Keratinocyte (primary cell): ENCODE measurements at regions not wholly inside any gene's neighbourhood (a gene's known extent, or its start where the extent isn't known, plus 50 kb on each side); places are given as distances from the start of the nearest gene placed in this dataset.

Source experiments
- DNase-seq: peaks from one replicate; pipeline ENCODE4 v3.0.0-alpha.2; 2011; ENCODE audit warnings: low read depth, missing footprints, low spot score
- FAIRE-seq: peaks from 2 replicates; lab custom pipeline; 2011; peaks lifted over from hg19 to GRCh38; lab: Jason Lieb, UNC
- H2AFZ ChIP-seq: 2 replicates; pipeline ENCODE4 v1.6.0; 2012; ENCODE audit warnings: low read length, control low read depth, inconsistent platforms; ENCODE audit not compliant: control insufficient read depth
- H3K27ac ChIP-seq: 2 replicates; pipeline ENCODE4 v1.5.1; 2011; ENCODE audit warnings: low read length; ENCODE audit not compliant: control insufficient read depth, insufficient read depth
- H3K27me3 ChIP-seq: 3 replicates; pipeline ENCODE4 v1.6.0; 2011; ENCODE audit warnings: low read length; ENCODE audit not compliant: control insufficient read depth, insufficient read depth; ENCODE audit errors: extremely low read depth
- H3K36me3 ChIP-seq, 2 experiments: 2 replicates in 1 of 2; 3 replicates in 1 of 2; pipeline ENCODE4 v1.5.1; 2011; ENCODE audit warnings: low read length in 2 of 2, mild to moderate bottlenecking in 1 of 2; ENCODE audit not compliant: control insufficient read depth in 2 of 2, insufficient read depth in 2 of 2; ENCODE audit errors: extremely low read depth in 1 of 2
- H3K4me1 ChIP-seq: 3 replicates; pipeline ENCODE4 v1.5.1; 2011; ENCODE audit warnings: low read length; ENCODE audit not compliant: control insufficient read depth, insufficient read depth; ENCODE audit errors: extremely low read depth
- H3K4me2 ChIP-seq: 3 replicates; pipeline ENCODE4 v1.6.0; 2011; ENCODE audit warnings: low read depth, low read length; ENCODE audit not compliant: control insufficient read depth, insufficient read depth; ENCODE audit errors: extremely low read depth
- H3K4me3 ChIP-seq, 3 experiments: fragments of 200-600 bp in 1 of 3; sonication (generic) in 1 of 3; 2 replicates in 2 of 3; 3 replicates in 1 of 3; pipeline ENCODE4 v1.5.1; 2011 to 2016; ENCODE audit warnings: low read length in 3 of 3, mild to moderate bottlenecking in 3 of 3, control low read depth in 2 of 3, inconsistent platforms in 1 of 3, low read depth in 1 of 3, mixed read lengths in 1 of 3, mixed run types in 1 of 3, moderate library complexity in 1 of 3; ENCODE audit not compliant: control insufficient read depth in 2 of 3, insufficient read depth in 2 of 3; ENCODE audit errors: extremely low read depth in 1 of 3
- H3K79me2 ChIP-seq: 2 replicates; pipeline ENCODE4 v1.6.0; 2012; ENCODE audit warnings: low read length; ENCODE audit not compliant: control insufficient read depth, insufficient read depth
- H3K9ac ChIP-seq: 3 replicates; pipeline ENCODE4 v1.6.0; 2011; ENCODE audit warnings: low read length; ENCODE audit not compliant: control insufficient read depth, insufficient read depth; ENCODE audit errors: extremely low read depth
- H3K9me1 ChIP-seq: 3 replicates; pipeline ENCODE4 v1.6.0; 2011; ENCODE audit warnings: low read length; ENCODE audit not compliant: control insufficient read depth, insufficient read depth; ENCODE audit errors: extremely low read depth
- H3K9me3 ChIP-seq: 2 replicates; pipeline ENCODE4 v1.5.1; 2012; ENCODE audit warnings: low read depth, low read length; ENCODE audit not compliant: control insufficient read depth
- H4K20me1 ChIP-seq: 3 replicates; pipeline ENCODE4 v1.6.0; 2011; ENCODE audit warnings: low read length; ENCODE audit not compliant: control insufficient read depth, insufficient read depth; ENCODE audit errors: extremely low read depth
- EZH2 ChIP-seq: IDR thresholded peaks from one replicate; pipeline ENCODE4 v1.6.1; 2012; ENCODE audit warnings: inconsistent platforms, mild to moderate bottlenecking, low read length, moderate library complexity
- dilution Hi-C: fragments of 300-500 bp; cut with MboI; formaldehyde crosslinking; loops from one replicate; pipeline ENCODE4 v1.7.0; 2020; ENCODE audit warnings: low sequenced_read_pairs; ENCODE audit not compliant: extremely low pct_ligation_motif_present
- TF ChIP-seq, protein P1 (sequence below), 3 experiments: IDR thresholded peaks in 1 of 3; conservative IDR thresholded peaks in 1 of 3; optimal IDR thresholded peaks in 1 of 3; 2 replicates in 2 of 3; 3 replicates in 1 of 3; pipeline versions ENCODE3 to v1.5.1; 2011; ENCODE audit warnings: low read length in 3 of 3, mild to moderate bottlenecking in 3 of 3, moderate library complexity in 2 of 3, control low read depth in 1 of 3, inconsistent platforms in 1 of 3; ENCODE audit not compliant: insufficient read depth in 2 of 3; ENCODE audit errors: extremely low read depth in 1 of 3

DNA sequence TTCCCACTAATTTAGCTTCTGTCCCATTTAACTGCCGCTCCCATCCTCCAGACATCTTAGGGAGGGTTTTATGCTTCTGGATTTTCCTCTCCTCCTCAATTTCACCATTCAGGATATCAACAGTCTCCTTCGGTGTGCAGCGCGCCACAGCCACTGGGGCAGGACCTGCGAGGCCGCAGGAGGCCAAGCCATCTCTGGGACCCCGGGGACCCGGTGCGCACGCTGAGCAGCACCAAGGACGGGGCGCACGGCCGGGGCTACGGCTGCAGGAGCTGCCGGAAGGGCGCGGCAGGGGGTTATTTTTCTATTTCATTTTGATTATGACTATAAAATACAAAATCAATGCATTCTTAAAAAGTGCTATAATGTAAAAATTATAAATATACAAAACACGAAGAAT is 1238.4 kb upstream of the NCAM2 start:
- TF ChIP-seq, protein P1, sequence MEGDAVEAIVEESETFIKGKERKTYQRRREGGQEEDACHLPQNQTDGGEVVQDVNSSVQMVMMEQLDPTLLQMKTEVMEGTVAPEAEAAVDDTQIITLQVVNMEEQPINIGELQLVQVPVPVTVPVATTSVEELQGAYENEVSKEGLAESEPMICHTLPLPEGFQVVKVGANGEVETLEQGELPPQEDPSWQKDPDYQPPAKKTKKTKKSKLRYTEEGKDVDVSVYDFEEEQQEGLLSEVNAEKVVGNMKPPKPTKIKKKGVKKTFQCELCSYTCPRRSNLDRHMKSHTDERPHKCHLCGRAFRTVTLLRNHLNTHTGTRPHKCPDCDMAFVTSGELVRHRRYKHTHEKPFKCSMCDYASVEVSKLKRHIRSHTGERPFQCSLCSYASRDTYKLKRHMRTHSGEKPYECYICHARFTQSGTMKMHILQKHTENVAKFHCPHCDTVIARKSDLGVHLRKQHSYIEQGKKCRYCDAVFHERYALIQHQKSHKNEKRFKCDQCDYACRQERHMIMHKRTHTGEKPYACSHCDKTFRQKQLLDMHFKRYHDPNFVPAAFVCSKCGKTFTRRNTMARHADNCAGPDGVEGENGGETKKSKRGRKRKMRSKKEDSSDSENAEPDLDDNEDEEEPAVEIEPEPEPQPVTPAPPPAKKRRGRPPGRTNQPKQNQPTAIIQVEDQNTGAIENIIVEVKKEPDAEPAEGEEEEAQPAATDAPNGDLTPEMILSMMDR (optimal IDR thresholded peaks at IDR 0.05 in 1 of 3, IDR thresholded peaks at IDR 0.05 in 1 of 3, conservative IDR thresholded peaks at IDR 0.05 in 1 of 3; ENCODE audit: extremely low read depth in 1 of 3, insufficient read depth in 2 of 3, low read length in 3 of 3), result no peak
- TF ChIP-seq EZH2, result no peak
- Histone ChIP-seq H3K4me1 (no peaks in the 10 kb centered on the region), H2AFZ (no peak overlapping the region), H3K9me3 (no peaks in the 10 kb centered on the region), H3K79me2 (no peaks in the 10 kb centered on the region), H3K4me3 (no peak overlapping the region), H4K20me1 (no peaks in the 10 kb centered on the region), H3K27me3 (no peaks in the 10 kb centered on the region), H3K36me3 (no peaks in the 10 kb centered on the region), H3K4me2 (no peak overlapping the region), H3K27ac (no peak overlapping the region), H3K9me1 (no peaks in the 10 kb centered on the region), H3K9ac (no peak overlapping the region)
- no peak for FAIRE-seq
- DNase-seq, result no peak
- dilution Hi-C loops, result no loop called here

DNA sequence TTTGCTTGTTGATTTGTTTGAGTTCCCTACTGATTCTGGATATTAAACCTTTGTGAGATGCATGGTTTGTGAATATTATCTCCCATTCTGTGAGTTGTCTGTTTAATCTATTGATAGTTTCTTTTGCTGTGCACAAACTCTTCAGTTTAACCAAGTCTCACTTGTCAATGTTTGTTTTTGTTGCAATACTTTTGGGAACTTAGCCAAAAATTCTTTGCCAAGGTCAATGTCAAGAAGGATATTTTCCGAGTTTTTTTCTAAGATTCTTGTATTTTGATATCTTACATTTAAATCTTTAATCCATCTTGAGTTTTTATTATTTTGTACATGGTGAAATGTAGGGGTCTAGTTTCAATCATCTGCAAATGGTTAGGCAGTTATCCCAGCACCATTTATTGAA is 1230.7 kb upstream of the NCAM2 start:
- Histone ChIP-seq H3K4me2 (no peak overlapping the region), H3K9ac (no peak overlapping the region), H3K36me3 (no peaks in the 10 kb centered on the region), H3K4me1 (no peaks in the 10 kb centered on the region), H3K79me2 (no peaks in the 10 kb centered on the region), H3K4me3 (no peak overlapping the region), H3K9me1 (no peaks in the 10 kb centered on the region), H3K27me3 (no peaks in the 10 kb centered on the region), H2AFZ (no peak overlapping the region), H4K20me1 (no peaks in the 10 kb centered on the region), H3K9me3 (no peaks in the 10 kb centered on the region), H3K27ac (no peak overlapping the region)
- dilution Hi-C loops, result no loop called here
- DNase-seq (no peak), FAIRE-seq (no peak)
- TF ChIP-seq, protein P1 (optimal IDR thresholded peaks at IDR 0.05 in 1 of 3, IDR thresholded peaks at IDR 0.05 in 1 of 3, conservative IDR thresholded peaks at IDR 0.05 in 1 of 3; ENCODE audit: extremely low read depth in 1 of 3, insufficient read depth in 2 of 3, low read length in 3 of 3), result no peak
- no peak for TF ChIP-seq EZH2
